PC-3 (cell line): ENCODE measurements at regions not wholly inside any gene's neighbourhood (a gene's known extent, or its start where the extent isn't known, plus 50 kb on each side); places are given as distances from the start of the nearest gene placed in this dataset.

Experiments
- EZH2 ChIP-seq: fragments of 300-600 bp; sonication (generic); IDR thresholded peaks from one replicate; pipeline ENCODE4 v1.6.1; 2017; ENCODE audit warnings: antibody characterized with exemption, mild to moderate bottlenecking, low read length; ENCODE audit not compliant: unreplicated experiment
- EZH2phosphoT487 ChIP-seq: fragments of 300-600 bp; sonication (generic); IDR thresholded peaks from 2 replicates; pipeline ENCODE4 v1.6.1; 2018; ENCODE audit warnings: mild to moderate bottlenecking, antibody characterized with exemption, low read length, borderline replicate concordance
- TF ChIP-seq, protein P1 (sequence below): fragments of 300-600 bp; sonication (generic); conservative IDR thresholded peaks from 2 replicates; pipeline ENCODE4 v1.5.1; 2017; ENCODE audit warnings: antibody characterized with exemption, low read depth, mild to moderate bottlenecking, low read length

DNA sequence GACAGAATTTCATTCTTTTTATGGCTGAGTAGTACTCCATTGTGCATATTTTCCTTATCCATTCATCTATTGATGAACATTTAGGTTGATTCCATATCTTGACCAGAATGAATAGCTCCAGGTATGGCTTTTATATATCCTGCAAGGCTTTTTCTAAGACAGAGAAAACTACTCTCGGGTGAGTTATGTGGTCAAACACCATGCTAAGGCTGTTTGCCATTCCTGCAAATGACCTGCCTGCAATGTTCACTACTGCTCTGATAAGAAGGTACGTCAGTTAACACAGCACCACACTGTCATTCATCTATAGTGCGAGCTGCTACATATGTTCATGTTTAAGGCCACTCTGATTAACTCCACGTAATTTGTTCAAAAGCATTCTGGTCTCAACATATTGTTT lies 256.8 kb upstream of the RGMB start:
- TF ChIP-seq, protein P1, sequence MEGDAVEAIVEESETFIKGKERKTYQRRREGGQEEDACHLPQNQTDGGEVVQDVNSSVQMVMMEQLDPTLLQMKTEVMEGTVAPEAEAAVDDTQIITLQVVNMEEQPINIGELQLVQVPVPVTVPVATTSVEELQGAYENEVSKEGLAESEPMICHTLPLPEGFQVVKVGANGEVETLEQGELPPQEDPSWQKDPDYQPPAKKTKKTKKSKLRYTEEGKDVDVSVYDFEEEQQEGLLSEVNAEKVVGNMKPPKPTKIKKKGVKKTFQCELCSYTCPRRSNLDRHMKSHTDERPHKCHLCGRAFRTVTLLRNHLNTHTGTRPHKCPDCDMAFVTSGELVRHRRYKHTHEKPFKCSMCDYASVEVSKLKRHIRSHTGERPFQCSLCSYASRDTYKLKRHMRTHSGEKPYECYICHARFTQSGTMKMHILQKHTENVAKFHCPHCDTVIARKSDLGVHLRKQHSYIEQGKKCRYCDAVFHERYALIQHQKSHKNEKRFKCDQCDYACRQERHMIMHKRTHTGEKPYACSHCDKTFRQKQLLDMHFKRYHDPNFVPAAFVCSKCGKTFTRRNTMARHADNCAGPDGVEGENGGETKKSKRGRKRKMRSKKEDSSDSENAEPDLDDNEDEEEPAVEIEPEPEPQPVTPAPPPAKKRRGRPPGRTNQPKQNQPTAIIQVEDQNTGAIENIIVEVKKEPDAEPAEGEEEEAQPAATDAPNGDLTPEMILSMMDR, result no peak
- TF ChIP-seq EZH2 (no peak), EZH2phosphoT487 (no peak)
